HepG2 (cell line): ENCODE measurements at regions not wholly inside any gene's neighbourhood (a gene's known extent, or its start where the extent isn't known, plus 50 kb on each side); places are given as distances from the start of the nearest gene placed in this dataset.

Experiments
- ATAC-seq: fragments of 200-7000 bp; cut with Tn5 transposase; 3 replicates; pipeline ENCODE4 v1.9.1; 2020; ENCODE audit warnings: mild to moderate bottlenecking, moderate library complexity
- BruUV-seq: library from RNA; stranded (reverse); fragments of 400-500 nt; replicated peaks from 2 replicates; lab custom pipeline; 2021; lab: Mats Ljungman, UMichigan
- CTCF ChIA-PET: fragments of 300-600 bp; formaldehyde crosslinking; extraction: SDS; loops from one replicate; lab custom pipeline; 2021; ENCODE audit warnings: low total read pairs, inconsistent platforms, low intra/inter-chr PET ratio; lab: Yijun Ruan, JAX
- POLR2A ChIA-PET: fragments of 350-600 bp; sonication (Branson Sonifier 250); formaldehyde crosslinking; loops from one replicate; lab custom pipeline; 2020; ENCODE audit warnings: antibody characterized with exemption, inconsistent platforms; lab: Yijun Ruan, JAX
- DNase-seq: peaks from one replicate; pipeline ENCODE4 v3.0.0-alpha.2; 2015; ENCODE audit warnings: low spot score
- FAIRE-seq: peaks from 3 replicates; lab custom pipeline; 2011; peaks lifted over from hg19 to GRCh38; lab: Jason Lieb, UNC
- H2AFZ ChIP-seq: one replicate; pipeline ENCODE4 v1.6.1; 2011; ENCODE audit warnings: low read length, inconsistent platforms
- H3K27ac ChIP-seq: fragments of 300-600 bp; 3 replicates; pipeline ENCODE4 v1.8.0; 2011; ENCODE audit warnings: mixed run types, mild to moderate bottlenecking, mixed read lengths, low read length, inconsistent platforms; ENCODE audit not compliant: insufficient read depth; ENCODE audit errors: extremely low read length
- H3K27me3 ChIP-seq, 2 experiments: fragments of 200-600 bp in 1 of 2; 2 replicates in 1 of 2; 3 replicates in 1 of 2; pipeline versions ENCODE4 v1.6.0 to v1.8.0; 2011; ENCODE audit warnings: low read length in 2 of 2, mild to moderate bottlenecking in 2 of 2, moderate library complexity in 2 of 2, inconsistent platforms in 1 of 2; ENCODE audit not compliant: insufficient read depth in 2 of 2, control insufficient read depth in 1 of 2
- H3K36me3 ChIP-seq, 2 experiments: fragments of 200-600 bp in 1 of 2; replicated peaks in 1 of 2; 2 replicates in 1 of 2; 3 replicates in 1 of 2; pipeline versions ENCODE4 v1.5.1 to v1.8.0; 2011; ENCODE audit warnings: low read length in 2 of 2, inconsistent platforms in 1 of 2; ENCODE audit not compliant: insufficient read depth in 2 of 2, control insufficient read depth in 1 of 2
- H3K4me1 ChIP-seq: 2 replicates; pipeline ENCODE4 v1.5.1; 2012; ENCODE audit warnings: low read length, inconsistent platforms; ENCODE audit not compliant: insufficient read depth
- H3K4me2 ChIP-seq: 2 replicates; pipeline ENCODE4 v1.6.0; 2011; ENCODE audit warnings: low read depth, low read length, inconsistent platforms
- H3K4me3 ChIP-seq, 3 experiments: fragments of 200-600 bp in 1 of 3; sonication (generic), shearing (Covaris generic) in 1 of 3; replicated peaks in 1 of 3; 2 replicates each; pipeline ENCODE4 v1.5.1; 2011 to 2016; ENCODE audit warnings: low read length in 3 of 3, inconsistent platforms in 2 of 3, low read depth in 2 of 3, mild to moderate bottlenecking in 2 of 3, control low read depth in 1 of 3, mixed read lengths in 1 of 3; ENCODE audit not compliant: insufficient read depth in 1 of 3
- H3K79me2 ChIP-seq: one replicate; pipeline ENCODE4 v1.6.1; 2011; ENCODE audit warnings: low read length, inconsistent platforms; ENCODE audit not compliant: insufficient read depth
- H3K9ac ChIP-seq: 2 replicates; pipeline ENCODE4 v1.6.0; 2011; ENCODE audit warnings: mild to moderate bottlenecking, low read depth, low read length, inconsistent platforms; ENCODE audit not compliant: insufficient read depth
- H3K9me3 ChIP-seq: 2 replicates; pipeline ENCODE4 v1.5.1; 2012; ENCODE audit warnings: mild to moderate bottlenecking, low read length
- H4K20me1 ChIP-seq: 2 replicates; pipeline ENCODE4 v1.6.0; 2011; ENCODE audit warnings: inconsistent platforms, mild to moderate bottlenecking, low read length, moderate library complexity; ENCODE audit not compliant: insufficient read depth
- GLMP ChIP-seq: sonication (generic); formaldehyde crosslinking; IDR thresholded peaks from 2 replicates; pipeline ENCODE4 v1.9.0; 2021; ENCODE audit warnings: missing genetic modification reagents, mild to moderate bottlenecking, borderline replicate concordance
- GZF1 ChIP-seq: sonication (generic); formaldehyde crosslinking; IDR thresholded peaks from 2 replicates; pipeline ENCODE4 v1.5.1; 2020; ENCODE audit warnings: mild to moderate bottlenecking, missing genetic modification reagents
- SP140L ChIP-seq: sonication (generic); formaldehyde crosslinking; IDR thresholded peaks from 2 replicates; pipeline ENCODE4 v1.4.0; 2020; ENCODE audit warnings: missing genetic modification reagents, borderline replicate concordance
- ZFAT ChIP-seq: sonication (generic); formaldehyde crosslinking; conservative IDR thresholded peaks from 2 replicates; pipeline ENCODE4 v1.8.1; 2023; ENCODE audit warnings: missing genetic modification reagents, inconsistent platforms
- ZKSCAN5 ChIP-seq: sonication (generic); formaldehyde crosslinking; IDR thresholded peaks from 2 replicates; pipeline ENCODE4 v1.5.1; 2020; ENCODE audit warnings: mild to moderate bottlenecking, missing genetic modification reagents
- ZMYM4 ChIP-seq: sonication (generic); formaldehyde crosslinking; IDR thresholded peaks from 2 replicates; pipeline ENCODE4 v1.8.1; 2023; ENCODE audit warnings: mild to moderate bottlenecking, missing genetic modification reagents
- ZNF496 ChIP-seq: sonication (generic); formaldehyde crosslinking; IDR thresholded peaks from 2 replicates; pipeline ENCODE4 v1.8.1; 2023; ENCODE audit warnings: mild to moderate bottlenecking, moderate library complexity, missing genetic modification reagents; ENCODE audit not compliant: insufficient replicate concordance
- ZNF513 ChIP-seq: sonication (generic); formaldehyde crosslinking; conservative IDR thresholded peaks from 2 replicates; pipeline ENCODE4 v1.5.0; 2020; ENCODE audit warnings: missing genetic modification reagents
- WGBS: methylation state at CpG from one replicate; pipeline ENCODE4 v1.1.6; 2017; ENCODE audit warnings: low lambda C conversion rate; 5-methylcytosine and 5-hydroxymethylcytosine counted together
- in situ Hi-C: cut with HindIII; loops from 2 replicates; pipeline ENCODE4 v1.10.0; 2017; ENCODE audit warnings: low pct_unique_long_range_greater_than_20kb; ENCODE audit not compliant: extremely low pct_ligation_motif_present
- intact Hi-C: fragments of 100-400 bp; cut with micrococcal nuclease; formaldehyde crosslinking; loops from one replicate; pipeline ENCODE4 v1.10.0; 2022; ENCODE audit not compliant: unreplicated experiment
- TF ChIP-seq, protein P1 (sequence below): sonication (generic); formaldehyde crosslinking; IDR thresholded peaks from 2 replicates; pipeline ENCODE4 v1.4.0; 2020; ENCODE audit warnings: missing genetic modification reagents, borderline replicate concordance
- TF ChIP-seq, protein P2 (sequence below): sonication (generic); formaldehyde crosslinking; IDR thresholded peaks from 2 replicates; pipeline ENCODE4 v1.4.0; 2020; ENCODE audit warnings: missing genetic modification reagents, borderline replicate concordance
- TF ChIP-seq, protein P3 (sequence below): IDR thresholded peaks from 2 replicates; pipeline ENCODE4 v1.6.1; 2016; ENCODE audit warnings: missing biosample characterization, missing genetic modification reagents, low read depth

DNA sequence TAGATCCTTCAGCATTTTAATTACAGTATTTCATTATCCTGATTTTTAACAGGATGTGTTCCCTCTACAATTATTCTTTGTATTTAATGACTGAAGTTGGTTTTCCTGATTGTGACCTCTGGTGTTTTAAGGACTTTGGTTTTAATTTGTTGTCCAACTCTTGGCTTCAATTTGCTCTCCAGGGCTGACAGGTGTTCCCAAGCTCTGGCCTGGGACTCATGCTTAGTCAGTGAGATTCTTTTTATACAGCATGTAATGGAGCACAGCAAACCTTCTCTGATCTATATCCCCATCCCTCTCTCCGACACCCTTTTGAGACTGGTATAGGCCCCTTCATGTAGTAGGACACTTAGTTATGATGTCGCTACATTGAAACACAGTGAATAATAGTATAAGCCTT, 896.3 kb downstream of the TSN start:
- FAIRE-seq (no peak), DNase-seq (no peak), ATAC-seq (no peak)
- Histone ChIP-seq H3K27ac (no peak overlapping the region), H3K36me3 (no peaks in the 10 kb centered on the region), H3K4me3 (no peak overlapping the region), H3K9ac (no peak overlapping the region), H4K20me1 (no peaks in the 10 kb centered on the region), H3K4me1 (no peaks in the 10 kb centered on the region), H2AFZ (no peak overlapping the region), H3K4me2 (no peak overlapping the region), H3K79me2 (no peaks in the 10 kb centered on the region), H3K27me3 (no peaks in the 10 kb centered on the region), H3K9me3 (no peaks in the 10 kb centered on the region)
- CTCF ChIA-PET = no interaction called here
- POLR2A ChIA-PET = no interaction called here
- intact Hi-C loops = no loop called here
- in situ Hi-C loops = no loop called here
- WGBS = 4% methylated on average over 2 of the region's 2 CpGs
- no TSS peak for BruUV-seq
- TF ChIP-seq GZF1 (CRISPR knock-in tag) (no peak), ZFAT (CRISPR knock-in tag) (no peak), GLMP (CRISPR knock-in tag) (no peak), ZNF513 (CRISPR knock-in tag) (no peak), ZMYM4 (no peak), ZNF496 (no peak), ZKSCAN5 (CRISPR knock-in tag) (no peak), SP140L (CRISPR knock-in tag) (no peak)
- TF ChIP-seq, protein P1, sequence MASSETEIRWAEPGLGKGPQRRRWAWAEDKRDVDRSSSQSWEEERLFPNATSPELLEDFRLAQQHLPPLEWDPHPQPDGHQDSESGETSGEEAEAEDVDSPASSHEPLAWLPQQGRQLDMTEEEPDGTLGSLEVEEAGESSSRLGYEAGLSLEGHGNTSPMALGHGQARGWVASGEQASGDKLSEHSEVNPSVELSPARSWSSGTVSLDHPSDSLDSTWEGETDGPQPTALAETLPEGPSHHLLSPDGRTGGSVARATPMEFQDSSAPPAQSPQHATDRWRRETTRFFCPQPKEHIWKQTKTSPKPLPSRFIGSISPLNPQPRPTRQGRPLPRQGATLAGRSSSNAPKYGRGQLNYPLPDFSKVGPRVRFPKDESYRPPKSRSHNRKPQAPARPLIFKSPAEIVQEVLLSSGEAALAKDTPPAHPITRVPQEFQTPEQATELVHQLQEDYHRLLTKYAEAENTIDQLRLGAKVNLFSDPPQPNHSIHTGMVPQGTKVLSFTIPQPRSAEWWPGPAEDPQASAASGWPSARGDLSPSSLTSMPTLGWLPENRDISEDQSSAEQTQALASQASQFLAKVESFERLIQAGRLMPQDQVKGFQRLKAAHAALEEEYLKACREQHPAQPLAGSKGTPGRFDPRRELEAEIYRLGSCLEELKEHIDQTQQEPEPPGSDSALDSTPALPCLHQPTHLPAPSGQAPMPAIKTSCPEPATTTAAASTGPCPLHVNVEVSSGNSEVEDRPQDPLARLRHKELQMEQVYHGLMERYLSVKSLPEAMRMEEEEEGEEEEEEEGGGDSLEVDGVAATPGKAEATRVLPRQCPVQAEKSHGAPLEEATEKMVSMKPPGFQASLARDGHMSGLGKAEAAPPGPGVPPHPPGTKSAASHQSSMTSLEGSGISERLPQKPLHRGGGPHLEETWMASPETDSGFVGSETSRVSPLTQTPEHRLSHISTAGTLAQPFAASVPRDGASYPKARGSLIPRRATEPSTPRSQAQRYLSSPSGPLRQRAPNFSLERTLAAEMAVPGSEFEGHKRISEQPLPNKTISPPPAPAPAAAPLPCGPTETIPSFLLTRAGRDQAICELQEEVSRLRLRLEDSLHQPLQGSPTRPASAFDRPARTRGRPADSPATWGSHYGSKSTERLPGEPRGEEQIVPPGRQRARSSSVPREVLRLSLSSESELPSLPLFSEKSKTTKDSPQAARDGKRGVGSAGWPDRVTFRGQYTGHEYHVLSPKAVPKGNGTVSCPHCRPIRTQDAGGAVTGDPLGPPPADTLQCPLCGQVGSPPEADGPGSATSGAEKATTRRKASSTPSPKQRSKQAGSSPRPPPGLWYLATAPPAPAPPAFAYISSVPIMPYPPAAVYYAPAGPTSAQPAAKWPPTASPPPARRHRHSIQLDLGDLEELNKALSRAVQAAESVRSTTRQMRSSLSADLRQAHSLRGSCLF (CRISPR knock-in tag) = no peak
- TF ChIP-seq, protein P2, sequence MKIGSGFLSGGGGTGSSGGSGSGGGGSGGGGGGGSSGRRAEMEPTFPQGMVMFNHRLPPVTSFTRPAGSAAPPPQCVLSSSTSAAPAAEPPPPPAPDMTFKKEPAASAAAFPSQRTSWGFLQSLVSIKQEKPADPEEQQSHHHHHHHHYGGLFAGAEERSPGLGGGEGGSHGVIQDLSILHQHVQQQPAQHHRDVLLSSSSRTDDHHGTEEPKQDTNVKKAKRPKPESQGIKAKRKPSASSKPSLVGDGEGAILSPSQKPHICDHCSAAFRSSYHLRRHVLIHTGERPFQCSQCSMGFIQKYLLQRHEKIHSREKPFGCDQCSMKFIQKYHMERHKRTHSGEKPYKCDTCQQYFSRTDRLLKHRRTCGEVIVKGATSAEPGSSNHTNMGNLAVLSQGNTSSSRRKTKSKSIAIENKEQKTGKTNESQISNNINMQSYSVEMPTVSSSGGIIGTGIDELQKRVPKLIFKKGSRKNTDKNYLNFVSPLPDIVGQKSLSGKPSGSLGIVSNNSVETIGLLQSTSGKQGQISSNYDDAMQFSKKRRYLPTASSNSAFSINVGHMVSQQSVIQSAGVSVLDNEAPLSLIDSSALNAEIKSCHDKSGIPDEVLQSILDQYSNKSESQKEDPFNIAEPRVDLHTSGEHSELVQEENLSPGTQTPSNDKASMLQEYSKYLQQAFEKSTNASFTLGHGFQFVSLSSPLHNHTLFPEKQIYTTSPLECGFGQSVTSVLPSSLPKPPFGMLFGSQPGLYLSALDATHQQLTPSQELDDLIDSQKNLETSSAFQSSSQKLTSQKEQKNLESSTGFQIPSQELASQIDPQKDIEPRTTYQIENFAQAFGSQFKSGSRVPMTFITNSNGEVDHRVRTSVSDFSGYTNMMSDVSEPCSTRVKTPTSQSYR = no peak
- TF ChIP-seq, protein P3, sequence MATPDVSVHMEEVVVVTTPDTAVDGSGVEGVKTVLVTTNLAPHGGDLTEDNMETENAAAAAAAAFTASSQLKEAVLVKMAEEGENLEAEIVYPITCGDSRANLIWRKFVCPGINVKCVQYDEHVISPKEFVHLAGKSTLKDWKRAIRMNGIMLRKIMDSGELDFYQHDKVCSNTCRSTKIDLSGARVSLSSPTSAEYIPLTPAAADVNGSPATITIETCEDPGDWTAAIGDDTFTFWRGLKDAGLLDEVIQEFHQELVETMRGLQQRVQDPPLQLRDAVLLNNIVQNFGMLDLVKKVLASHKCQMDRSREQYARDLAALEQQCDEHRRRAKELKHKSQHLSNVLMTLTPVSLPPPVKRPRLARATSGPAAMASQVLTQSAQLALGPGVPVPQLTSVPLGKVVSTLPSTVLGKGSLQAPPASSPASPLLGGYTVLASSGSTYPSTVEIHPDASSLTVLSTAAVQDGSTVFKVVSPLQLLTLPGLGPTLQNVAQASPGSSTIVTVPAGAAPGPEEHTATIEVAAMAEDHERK (CRISPR knock-in tag) = no peak
